WTC11 (cell line): ENCODE measurements at regions not wholly inside any gene's neighbourhood (a gene's known extent, or its start where the extent isn't known, plus 50 kb on each side); places are given as distances from the start of the nearest gene placed in this dataset.

Experiments used
- ATAC-seq: fragments of 200-7000 bp; cut with Tn5 transposase; 2 replicates; pipeline ENCODE4 v1.10.0; 2021; ENCODE audit warnings: mild to moderate bottlenecking, moderate library complexity
- CTCF ChIA-PET: fragments of 300-600 bp; sonication (Branson Sonifier 250); formaldehyde crosslinking; loops from one replicate; lab custom pipeline; 2021; ENCODE audit warnings: antibody characterized with exemption; lab: Charles Lee
- POLR2A ChIA-PET: fragments of 350-600 bp; sonication (Branson Sonifier 250); formaldehyde crosslinking; loops from one replicate; lab custom pipeline; 2021; ENCODE audit warnings: antibody characterized with exemption; lab: Charles Lee
- DNase-seq: peaks from one replicate; pipeline ENCODE4 v3.0.0; 2021; ENCODE audit warnings: low spot score
- H3K27ac Mint-ChIP-seq: 2 replicates; pipeline ENCODE4 v1.8.0; 2021; ENCODE audit warnings: mixed read lengths
- H3K27me3 Mint-ChIP-seq: 2 replicates; pipeline ENCODE4 v1.8.0; 2021; ENCODE audit warnings: low read depth, mild to moderate bottlenecking, moderate library complexity, mixed read lengths
- H3K36me3 Mint-ChIP-seq: 2 replicates; pipeline ENCODE4 v1.8.0; 2021; ENCODE audit warnings: mixed read lengths
- H3K4me1 Mint-ChIP-seq: 2 replicates; pipeline ENCODE4 v1.8.0; 2022; ENCODE audit warnings: mixed read lengths
- H3K4me3 Mint-ChIP-seq: 2 replicates; pipeline ENCODE4 v1.8.0; 2021; ENCODE audit warnings: mild to moderate bottlenecking, moderate library complexity, mixed read lengths
- H3K9me3 Mint-ChIP-seq: 2 replicates; pipeline ENCODE4 v1.8.0; 2021; ENCODE audit warnings: mixed read lengths
- ATF1 ChIP-seq: sonication (generic); formaldehyde crosslinking; IDR thresholded peaks from 2 replicates; pipeline ENCODE4 v1.8.1; 2023; ENCODE audit warnings: mild to moderate bottlenecking, moderate library complexity, missing genetic modification reagents
- FOXJ3 ChIP-seq: sonication (generic); formaldehyde crosslinking; IDR thresholded peaks from 2 replicates; pipeline ENCODE4 v1.9.0; 2021; ENCODE audit warnings: missing genetic modification reagents, mild to moderate bottlenecking, borderline replicate concordance
- GABPB1 ChIP-seq: sonication (generic); formaldehyde crosslinking; IDR thresholded peaks from 2 replicates; pipeline ENCODE4 v1.8.1; 2023; ENCODE audit warnings: mild to moderate bottlenecking, missing genetic modification reagents
- GRHL2 ChIP-seq: fragments of 250-450 bp; sonication (Bioruptor Pico); IDR thresholded peaks from 2 replicates; pipeline ENCODE4 v1.8.0; 2022; ENCODE audit warnings: mild to moderate bottlenecking, moderate library complexity; ENCODE audit not compliant: insufficient replicate concordance, severe bottlenecking
- IRF2 ChIP-seq: sonication (generic); formaldehyde crosslinking; IDR thresholded peaks from 2 replicates; pipeline ENCODE4 v1.8.0; 2022; ENCODE audit warnings: low read depth, missing genetic modification reagents, borderline replicate concordance
- JUN ChIP-seq: sonication (generic); formaldehyde crosslinking; IDR thresholded peaks from 2 replicates; pipeline ENCODE4 v1.8.0; 2023; ENCODE audit warnings: mild to moderate bottlenecking, missing genetic modification reagents
- NR2C2 ChIP-seq: sonication (generic); formaldehyde crosslinking; IDR thresholded peaks from 2 replicates; pipeline ENCODE4 v1.8.0; 2022; ENCODE audit warnings: mild to moderate bottlenecking, missing genetic modification reagents
- RELA ChIP-seq: sonication (generic); formaldehyde crosslinking; IDR thresholded peaks from 2 replicates; pipeline ENCODE4 v1.8.1; 2022; ENCODE audit warnings: missing genetic modification reagents, mild to moderate bottlenecking, borderline replicate concordance
- ZBTB21 ChIP-seq: sonication (generic); formaldehyde crosslinking; IDR thresholded peaks from 2 replicates; pipeline ENCODE4 v1.8.1; 2023; ENCODE audit warnings: mild to moderate bottlenecking, missing genetic modification reagents, borderline replicate concordance
- ZNF232 ChIP-seq: sonication (generic); formaldehyde crosslinking; IDR thresholded peaks from 2 replicates; pipeline ENCODE4 v1.8.0; 2022; ENCODE audit warnings: mild to moderate bottlenecking, missing genetic modification reagents
- TF ChIP-seq, protein P1 (sequence below): sonication (generic); formaldehyde crosslinking; IDR thresholded peaks from 2 replicates; pipeline ENCODE4 v1.8.0; 2022; ENCODE audit warnings: mild to moderate bottlenecking, missing genetic modification reagents
- TF ChIP-seq, protein P2 (sequence below): sonication (generic); formaldehyde crosslinking; IDR thresholded peaks from 2 replicates; pipeline ENCODE4 v1.8.1; 2023; ENCODE audit warnings: mild to moderate bottlenecking, missing genetic modification reagents, borderline replicate concordance
- TF ChIP-seq, protein P3 (sequence below): sonication (generic); formaldehyde crosslinking; IDR thresholded peaks from 2 replicates; pipeline ENCODE4 v1.8.0; 2023; ENCODE audit warnings: missing genetic modification reagents, mild to moderate bottlenecking, borderline replicate concordance
- TF ChIP-seq, protein P4 (sequence below): sonication (generic); formaldehyde crosslinking; IDR thresholded peaks from 2 replicates; pipeline ENCODE4 v1.8.1; 2023; ENCODE audit warnings: mild to moderate bottlenecking, missing genetic modification reagents
- TF ChIP-seq, protein P5 (sequence below): sonication (generic); formaldehyde crosslinking; IDR thresholded peaks from 2 replicates; pipeline ENCODE4 v1.8.0; 2022; ENCODE audit warnings: mild to moderate bottlenecking, missing genetic modification reagents
- TF ChIP-seq, protein P6 (sequence below): fragments of 250-450 bp; sonication (Bioruptor Pico); IDR thresholded peaks from 2 replicates; pipeline ENCODE4 v1.8.0; 2021; ENCODE audit warnings: mild to moderate bottlenecking
- TF ChIP-seq, protein P7 (sequence below): sonication (generic); formaldehyde crosslinking; IDR thresholded peaks from 2 replicates; pipeline ENCODE4 v1.8.1; 2023; ENCODE audit warnings: mild to moderate bottlenecking, moderate library complexity, missing genetic modification reagents

DNA sequence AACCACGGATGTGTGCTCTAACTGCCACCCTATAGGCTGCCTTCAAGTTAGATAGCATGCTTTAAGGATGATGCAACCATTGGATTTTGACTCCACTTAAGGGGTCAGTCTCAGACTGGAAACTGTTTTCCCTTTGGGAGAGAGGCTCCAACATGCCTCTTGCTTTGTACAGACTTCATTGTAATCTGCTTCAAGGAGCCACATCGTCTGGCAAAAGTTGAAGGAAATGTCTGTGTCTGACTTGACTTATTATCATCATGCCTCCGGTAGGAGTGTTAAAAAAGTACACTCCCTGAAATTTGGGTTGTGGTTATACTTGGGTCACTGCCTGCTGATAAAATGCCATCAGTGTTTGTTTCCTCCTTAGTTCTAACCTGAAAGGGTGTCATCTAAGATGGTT lies 245.4 kb upstream of the CDIN1 start:
- TF ChIP-seq, protein P1, sequence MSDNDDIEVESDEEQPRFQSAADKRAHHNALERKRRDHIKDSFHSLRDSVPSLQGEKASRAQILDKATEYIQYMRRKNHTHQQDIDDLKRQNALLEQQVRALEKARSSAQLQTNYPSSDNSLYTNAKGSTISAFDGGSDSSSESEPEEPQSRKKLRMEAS (CRISPR knock-in tag): peak; percentile 38; the same call in 1 of the 2 replicates
- TF ChIP-seq GABPB1 (CRISPR knock-in tag): no peak
- POLR2A ChIA-PET: no interaction called here
- ATAC-seq: no peak

DNA sequence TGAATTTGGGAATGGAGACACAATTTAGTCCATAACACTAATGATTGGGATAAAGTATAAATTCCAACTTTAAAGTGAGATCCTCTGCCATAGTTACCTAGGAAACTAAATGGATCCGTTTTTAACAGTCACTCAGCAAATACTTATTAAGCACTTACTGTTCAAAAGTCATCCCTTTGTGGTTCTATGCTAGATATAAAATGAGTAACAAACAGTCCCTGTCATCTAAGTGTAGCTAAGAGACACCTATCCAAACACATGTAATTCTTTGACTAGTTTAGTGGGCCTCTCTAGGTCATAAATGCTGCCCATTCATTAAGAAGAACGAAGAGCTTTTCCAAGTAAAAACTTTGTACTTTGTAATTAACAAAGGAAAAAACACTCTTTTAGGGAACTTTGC lies 244.2 kb upstream of the CDIN1 start:
- no peak for ATAC-seq
- CTCF ChIA-PET: no interaction called here

More for the DNA sequence above, 245.4 kb upstream of the CDIN1 start:
- CTCF ChIA-PET: no interaction called here
- H3K27ac Mint-ChIP-seq: no peak overlapping the region; the same call in 1 of the 2 replicates
- no peaks in the 10 kb centered on the region for H3K27me3 Mint-ChIP-seq
- H3K9me3 Mint-ChIP-seq: peaks cover 16% of the 10 kb centered on the region
- no peaks in the 10 kb centered on the region for H3K36me3 Mint-ChIP-seq
- H3K4me3 Mint-ChIP-seq: no peak overlapping the region
- no peak for DNase-seq
- peaks cover 18% of the 10 kb centered on the region for H3K4me1 Mint-ChIP-seq

DNA sequence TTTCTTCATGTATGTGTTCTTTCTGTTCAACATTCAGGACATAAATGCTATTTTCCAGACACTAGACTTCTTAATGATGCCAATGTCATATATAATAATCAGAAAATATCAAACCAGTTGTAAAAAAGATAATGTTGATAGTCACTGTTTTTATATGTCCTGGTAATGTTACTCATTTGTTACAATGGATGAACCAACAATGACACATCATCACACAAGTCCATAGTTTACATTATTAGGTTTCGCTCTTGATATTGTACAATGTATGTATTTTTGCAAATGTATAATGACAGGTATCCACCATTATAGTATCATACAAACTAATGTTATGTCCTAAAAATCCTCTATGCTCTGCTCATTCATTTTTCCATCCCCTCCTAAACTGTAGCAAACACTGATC lies 243.8 kb upstream of the CDIN1 start:
- ATAC-seq (no peak), DNase-seq (no peak)
- CTCF ChIA-PET: no interaction called here
- no peak for TF ChIP-seq ZNF232 (CRISPR knock-in tag)
- TF ChIP-seq, protein P2, sequence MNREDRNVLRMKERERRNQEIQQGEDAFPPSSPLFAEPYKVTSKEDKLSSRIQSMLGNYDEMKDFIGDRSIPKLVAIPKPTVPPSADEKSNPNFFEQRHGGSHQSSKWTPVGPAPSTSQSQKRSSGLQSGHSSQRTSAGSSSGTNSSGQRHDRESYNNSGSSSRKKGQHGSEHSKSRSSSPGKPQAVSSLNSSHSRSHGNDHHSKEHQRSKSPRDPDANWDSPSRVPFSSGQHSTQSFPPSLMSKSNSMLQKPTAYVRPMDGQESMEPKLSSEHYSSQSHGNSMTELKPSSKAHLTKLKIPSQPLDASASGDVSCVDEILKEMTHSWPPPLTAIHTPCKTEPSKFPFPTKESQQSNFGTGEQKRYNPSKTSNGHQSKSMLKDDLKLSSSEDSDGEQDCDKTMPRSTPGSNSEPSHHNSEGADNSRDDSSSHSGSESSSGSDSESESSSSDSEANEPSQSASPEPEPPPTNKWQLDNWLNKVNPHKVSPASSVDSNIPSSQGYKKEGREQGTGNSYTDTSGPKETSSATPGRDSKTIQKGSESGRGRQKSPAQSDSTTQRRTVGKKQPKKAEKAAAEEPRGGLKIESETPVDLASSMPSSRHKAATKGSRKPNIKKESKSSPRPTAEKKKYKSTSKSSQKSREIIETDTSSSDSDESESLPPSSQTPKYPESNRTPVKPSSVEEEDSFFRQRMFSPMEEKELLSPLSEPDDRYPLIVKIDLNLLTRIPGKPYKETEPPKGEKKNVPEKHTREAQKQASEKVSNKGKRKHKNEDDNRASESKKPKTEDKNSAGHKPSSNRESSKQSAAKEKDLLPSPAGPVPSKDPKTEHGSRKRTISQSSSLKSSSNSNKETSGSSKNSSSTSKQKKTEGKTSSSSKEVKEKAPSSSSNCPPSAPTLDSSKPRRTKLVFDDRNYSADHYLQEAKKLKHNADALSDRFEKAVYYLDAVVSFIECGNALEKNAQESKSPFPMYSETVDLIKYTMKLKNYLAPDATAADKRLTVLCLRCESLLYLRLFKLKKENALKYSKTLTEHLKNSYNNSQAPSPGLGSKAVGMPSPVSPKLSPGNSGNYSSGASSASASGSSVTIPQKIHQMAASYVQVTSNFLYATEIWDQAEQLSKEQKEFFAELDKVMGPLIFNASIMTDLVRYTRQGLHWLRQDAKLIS (CRISPR knock-in tag): no peak
- TF ChIP-seq, protein P3, sequence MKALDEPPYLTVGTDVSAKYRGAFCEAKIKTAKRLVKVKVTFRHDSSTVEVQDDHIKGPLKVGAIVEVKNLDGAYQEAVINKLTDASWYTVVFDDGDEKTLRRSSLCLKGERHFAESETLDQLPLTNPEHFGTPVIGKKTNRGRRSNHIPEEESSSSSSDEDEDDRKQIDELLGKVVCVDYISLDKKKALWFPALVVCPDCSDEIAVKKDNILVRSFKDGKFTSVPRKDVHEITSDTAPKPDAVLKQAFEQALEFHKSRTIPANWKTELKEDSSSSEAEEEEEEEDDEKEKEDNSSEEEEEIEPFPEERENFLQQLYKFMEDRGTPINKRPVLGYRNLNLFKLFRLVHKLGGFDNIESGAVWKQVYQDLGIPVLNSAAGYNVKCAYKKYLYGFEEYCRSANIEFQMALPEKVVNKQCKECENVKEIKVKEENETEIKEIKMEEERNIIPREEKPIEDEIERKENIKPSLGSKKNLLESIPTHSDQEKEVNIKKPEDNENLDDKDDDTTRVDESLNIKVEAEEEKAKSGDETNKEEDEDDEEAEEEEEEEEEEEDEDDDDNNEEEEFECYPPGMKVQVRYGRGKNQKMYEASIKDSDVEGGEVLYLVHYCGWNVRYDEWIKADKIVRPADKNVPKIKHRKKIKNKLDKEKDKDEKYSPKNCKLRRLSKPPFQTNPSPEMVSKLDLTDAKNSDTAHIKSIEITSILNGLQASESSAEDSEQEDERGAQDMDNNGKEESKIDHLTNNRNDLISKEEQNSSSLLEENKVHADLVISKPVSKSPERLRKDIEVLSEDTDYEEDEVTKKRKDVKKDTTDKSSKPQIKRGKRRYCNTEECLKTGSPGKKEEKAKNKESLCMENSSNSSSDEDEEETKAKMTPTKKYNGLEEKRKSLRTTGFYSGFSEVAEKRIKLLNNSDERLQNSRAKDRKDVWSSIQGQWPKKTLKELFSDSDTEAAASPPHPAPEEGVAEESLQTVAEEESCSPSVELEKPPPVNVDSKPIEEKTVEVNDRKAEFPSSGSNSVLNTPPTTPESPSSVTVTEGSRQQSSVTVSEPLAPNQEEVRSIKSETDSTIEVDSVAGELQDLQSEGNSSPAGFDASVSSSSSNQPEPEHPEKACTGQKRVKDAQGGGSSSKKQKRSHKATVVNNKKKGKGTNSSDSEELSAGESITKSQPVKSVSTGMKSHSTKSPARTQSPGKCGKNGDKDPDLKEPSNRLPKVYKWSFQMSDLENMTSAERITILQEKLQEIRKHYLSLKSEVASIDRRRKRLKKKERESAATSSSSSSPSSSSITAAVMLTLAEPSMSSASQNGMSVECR (CRISPR knock-in tag): no peak
- TF ChIP-seq, protein P4, sequence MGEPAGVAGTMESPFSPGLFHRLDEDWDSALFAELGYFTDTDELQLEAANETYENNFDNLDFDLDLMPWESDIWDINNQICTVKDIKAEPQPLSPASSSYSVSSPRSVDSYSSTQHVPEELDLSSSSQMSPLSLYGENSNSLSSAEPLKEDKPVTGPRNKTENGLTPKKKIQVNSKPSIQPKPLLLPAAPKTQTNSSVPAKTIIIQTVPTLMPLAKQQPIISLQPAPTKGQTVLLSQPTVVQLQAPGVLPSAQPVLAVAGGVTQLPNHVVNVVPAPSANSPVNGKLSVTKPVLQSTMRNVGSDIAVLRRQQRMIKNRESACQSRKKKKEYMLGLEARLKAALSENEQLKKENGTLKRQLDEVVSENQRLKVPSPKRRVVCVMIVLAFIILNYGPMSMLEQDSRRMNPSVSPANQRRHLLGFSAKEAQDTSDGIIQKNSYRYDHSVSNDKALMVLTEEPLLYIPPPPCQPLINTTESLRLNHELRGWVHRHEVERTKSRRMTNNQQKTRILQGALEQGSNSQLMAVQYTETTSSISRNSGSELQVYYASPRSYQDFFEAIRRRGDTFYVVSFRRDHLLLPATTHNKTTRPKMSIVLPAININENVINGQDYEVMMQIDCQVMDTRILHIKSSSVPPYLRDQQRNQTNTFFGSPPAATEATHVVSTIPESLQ: no peak
- TF ChIP-seq, protein P5, sequence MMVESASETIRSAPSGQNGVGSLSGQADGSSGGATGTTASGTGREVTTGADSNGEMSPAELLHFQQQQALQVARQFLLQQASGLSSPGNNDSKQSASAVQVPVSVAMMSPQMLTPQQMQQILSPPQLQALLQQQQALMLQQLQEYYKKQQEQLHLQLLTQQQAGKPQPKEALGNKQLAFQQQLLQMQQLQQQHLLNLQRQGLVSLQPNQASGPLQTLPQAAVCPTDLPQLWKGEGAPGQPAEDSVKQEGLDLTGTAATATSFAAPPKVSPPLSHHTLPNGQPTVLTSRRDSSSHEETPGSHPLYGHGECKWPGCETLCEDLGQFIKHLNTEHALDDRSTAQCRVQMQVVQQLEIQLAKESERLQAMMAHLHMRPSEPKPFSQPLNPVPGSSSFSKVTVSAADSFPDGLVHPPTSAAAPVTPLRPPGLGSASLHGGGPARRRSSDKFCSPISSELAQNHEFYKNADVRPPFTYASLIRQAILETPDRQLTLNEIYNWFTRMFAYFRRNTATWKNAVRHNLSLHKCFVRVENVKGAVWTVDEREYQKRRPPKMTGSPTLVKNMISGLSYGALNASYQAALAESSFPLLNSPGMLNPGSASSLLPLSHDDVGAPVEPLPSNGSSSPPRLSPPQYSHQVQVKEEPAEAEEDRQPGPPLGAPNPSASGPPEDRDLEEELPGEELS (CRISPR knock-in tag): no peak
- no peak for TF ChIP-seq JUN
- TF ChIP-seq RELA (CRISPR knock-in tag): no peak
- TF ChIP-seq, protein P6, sequence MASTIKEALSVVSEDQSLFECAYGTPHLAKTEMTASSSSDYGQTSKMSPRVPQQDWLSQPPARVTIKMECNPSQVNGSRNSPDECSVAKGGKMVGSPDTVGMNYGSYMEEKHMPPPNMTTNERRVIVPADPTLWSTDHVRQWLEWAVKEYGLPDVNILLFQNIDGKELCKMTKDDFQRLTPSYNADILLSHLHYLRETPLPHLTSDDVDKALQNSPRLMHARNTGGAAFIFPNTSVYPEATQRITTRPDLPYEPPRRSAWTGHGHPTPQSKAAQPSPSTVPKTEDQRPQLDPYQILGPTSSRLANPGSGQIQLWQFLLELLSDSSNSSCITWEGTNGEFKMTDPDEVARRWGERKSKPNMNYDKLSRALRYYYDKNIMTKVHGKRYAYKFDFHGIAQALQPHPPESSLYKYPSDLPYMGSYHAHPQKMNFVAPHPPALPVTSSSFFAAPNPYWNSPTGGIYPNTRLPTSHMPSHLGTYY (CRISPR knock-in tag): no peak
- no peak for TF ChIP-seq ZBTB21 (CRISPR knock-in tag)
- TF ChIP-seq FOXJ3: no peak
- no peak for TF ChIP-seq IRF2 (CRISPR knock-in tag)

More for the DNA sequence above, 244.2 kb upstream of the CDIN1 start:
- Mint-ChIP-seq H3K4me3 (no peak overlapping the region), H3K27ac (no peak overlapping the region), H3K9me3 (peaks cover 16% of the 10 kb centered on the region), H3K27me3 (no peaks in the 10 kb centered on the region), H3K4me1 (peaks cover 18% of the 10 kb centered on the region), H3K36me3 (no peaks in the 10 kb centered on the region)
- TF ChIP-seq, protein P7, sequence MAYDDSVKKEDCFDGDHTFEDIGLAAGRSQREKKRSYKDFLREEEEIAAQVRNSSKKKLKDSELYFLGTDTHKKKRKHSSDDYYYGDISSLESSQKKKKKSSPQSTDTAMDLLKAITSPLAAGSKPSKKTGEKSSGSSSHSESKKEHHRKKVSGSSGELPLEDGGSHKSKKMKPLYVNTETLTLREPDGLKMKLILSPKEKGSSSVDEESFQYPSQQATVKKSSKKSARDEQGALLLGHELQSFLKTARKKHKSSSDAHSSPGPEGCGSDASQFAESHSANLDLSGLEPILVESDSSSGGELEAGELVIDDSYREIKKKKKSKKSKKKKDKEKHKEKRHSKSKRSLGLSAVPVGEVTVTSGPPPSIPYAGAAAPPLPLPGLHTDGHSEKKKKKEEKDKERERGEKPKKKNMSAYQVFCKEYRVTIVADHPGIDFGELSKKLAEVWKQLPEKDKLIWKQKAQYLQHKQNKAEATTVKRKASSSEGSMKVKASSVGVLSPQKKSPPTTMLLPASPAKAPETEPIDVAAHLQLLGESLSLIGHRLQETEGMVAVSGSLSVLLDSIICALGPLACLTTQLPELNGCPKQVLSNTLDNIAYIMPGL (CRISPR knock-in tag): no peak
- TF ChIP-seq NR2C2 (CRISPR knock-in tag): no peak
- TF ChIP-seq ATF1: no peak
- no peak for TF ChIP-seq GRHL2
- DNase-seq: no peak
- POLR2A ChIA-PET: no interaction called here

More for the DNA sequence above, 243.8 kb upstream of the CDIN1 start:
- H3K27me3 Mint-ChIP-seq: no peaks in the 10 kb centered on the region
- H3K4me3 Mint-ChIP-seq: no peak overlapping the region
- H3K36me3 Mint-ChIP-seq: no peaks in the 10 kb centered on the region
- H3K4me1 Mint-ChIP-seq: peaks cover 18% of the 10 kb centered on the region
- peaks cover 16% of the 10 kb centered on the region for H3K9me3 Mint-ChIP-seq
- POLR2A ChIA-PET: no interaction called here
- H3K27ac Mint-ChIP-seq: no peak overlapping the region
